Vagina (tissue), 2 donors: ENCODE measurements at regions not wholly inside any gene's neighbourhood (a gene's known extent, or its start where the extent isn't known, plus 50 kb on each side); places are given as distances from the start of the nearest gene placed in this dataset.

Experiments used
- POLR2A ChIP-seq, 2 donors: fragments of 450-650 bp; IDR thresholded peaks; one replicate each; pipeline ENCODE4 v1.6.1; 2017; ENCODE audit warnings: antibody characterized with exemption in 2 of 2, mild to moderate bottlenecking in 2 of 2, moderate library complexity in 2 of 2
- POLR2AphosphoS5 ChIP-seq, 2 donors: sonication (generic); formaldehyde crosslinking; IDR thresholded peaks; one replicate each; pipeline ENCODE4 v1.9.0; 2017; ENCODE audit warnings: antibody characterized with exemption in 2 of 2, mild to moderate bottlenecking in 2 of 2, low read depth in 1 of 2; ENCODE audit not compliant: insufficient read depth in 1 of 2

- no peak for TF ChIP-seq POLR2A (IDR thresholded peaks at IDR 0.05)
- TF ChIP-seq POLR2AphosphoS5 (IDR thresholded peaks at IDR 0.05; ENCODE audit: insufficient read depth in 1 of 2, low read depth in 1 of 2), result no peak
Measured at GRCh38 chr1:95440511-95440910, 206.5 kb downstream of the RWDD3 start.
